ENCODE measurements at regions not wholly inside any gene's neighbourhood (a gene's known extent, or its start where the extent isn't known, plus 50 kb on each side); places are given as distances from the start of the nearest gene placed in this dataset.

DNA sequence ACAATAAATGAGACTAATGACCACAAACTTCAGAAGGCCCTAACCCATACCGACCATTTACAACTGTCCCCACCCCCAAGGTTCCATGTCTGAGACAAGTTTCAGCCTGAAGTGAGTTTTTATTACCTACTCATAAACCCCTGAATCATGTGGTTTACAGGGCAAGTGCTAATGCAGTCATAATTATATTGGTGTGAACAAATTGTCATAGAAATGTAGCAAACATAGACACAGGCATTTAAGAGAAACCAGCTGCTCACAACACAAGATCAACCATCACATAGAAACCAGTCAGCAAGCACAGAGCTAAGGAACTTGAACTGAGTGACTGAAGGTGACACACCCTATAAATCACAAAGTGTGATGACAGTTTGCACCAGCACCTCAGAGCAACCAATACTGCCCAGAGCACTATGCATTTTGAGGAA is 173.8 kb upstream of the MID1 start:
- TF ChIP-seq CTCF (IDR thresholded peaks at IDR 0.05) (no peak), POLR2A (IDR thresholded peaks at IDR 0.05) (no peak)
